SK-N-SH (cell line): ENCODE measurements at regions not wholly inside any gene's neighbourhood (a gene's known extent, or its start where the extent isn't known, plus 50 kb on each side); places are given as distances from the start of the nearest gene placed in this dataset.

Experiments used
- CTCF ChIP-seq: fragments of 200-600 bp; sonication (generic); IDR thresholded peaks from 2 replicates; pipeline ENCODE4 v1.6.1; 2017; ENCODE audit warnings: antibody characterized with exemption, mild to moderate bottlenecking, moderate library complexity
- MEF2A ChIP-seq: IDR thresholded peaks from 2 replicates; pipeline ENCODE4 v1.4.0; 2012; ENCODE audit warnings: low read depth, borderline replicate concordance
- POLR2AphosphoS5 ChIP-seq: IDR thresholded peaks from 2 replicates; pipeline ENCODE4 v1.6.1; 2012; ENCODE audit warnings: low read depth, low read length
- RXRA ChIP-seq: IDR thresholded peaks from 2 replicates; pipeline ENCODE4 v1.4.0; 2012; ENCODE audit warnings: low read depth, mild to moderate bottlenecking, borderline replicate concordance

- TF ChIP-seq CTCF (no peak), MEF2A (no peak), RXRA (no peak), POLR2AphosphoS5 (no peak)
These were observed 288.9 kb upstream of the CDH11 start for GRCh38 chr16:65410801-65411200.
